GM21390 (cell line): ENCODE measurements at regions not wholly inside any gene's neighbourhood (a gene's known extent, or its start where the extent isn't known, plus 50 kb on each side); places are given as distances from the start of the nearest gene placed in this dataset.
A peak's percentile ranks its signal among the peaks of the same experiment; 100 is the strongest.
"Not testable (repeated sequence)": the region's sequence is repeated elsewhere in the genome, so short reads cannot be mapped to it uniquely, and the experiment has no call there.

Experiments used
- ATAC-seq: cut with Tn5 transposase; IDR thresholded peaks from one replicate; pipeline ENCODE4 v1.9.1; 2021; ENCODE audit not compliant: unreplicated experiment

DNA sequence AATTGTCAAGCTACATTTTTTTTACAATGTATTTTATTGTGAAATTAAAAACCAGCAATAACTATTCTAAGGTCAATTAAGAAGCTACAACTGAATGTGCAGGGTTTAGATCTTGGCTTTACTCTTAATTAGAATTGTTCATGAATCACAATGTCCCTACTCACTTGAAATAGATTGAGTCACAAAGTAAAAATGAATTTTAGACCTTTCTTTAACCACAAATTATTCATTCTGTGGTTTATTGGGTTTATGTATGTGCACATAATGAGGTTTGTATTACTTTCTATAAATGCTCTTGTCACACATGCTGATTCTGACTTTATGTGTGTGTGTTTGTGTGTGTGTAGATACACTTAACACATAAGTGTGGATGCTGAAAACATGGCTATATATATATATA lies 647.0 kb upstream of the AADAT start:
- no peak for ATAC-seq

- ATAC-seq, result no peak
Observed at GRCh38 chr4:170729897-170730296, 640.1 kb upstream of the AADAT start.

GRCh38 chr4:170729236-170729635 lies 639.5 kb upstream of the AADAT start:
- no peak for ATAC-seq

- ATAC-seq, result no peak
Observed at GRCh38 chr4:170724191-170724590, 634.4 kb upstream of the AADAT start.

GRCh38 chr4:170723171-170723570 lies 633.4 kb upstream of the AADAT start:
- ATAC-seq, result no peak

DNA sequence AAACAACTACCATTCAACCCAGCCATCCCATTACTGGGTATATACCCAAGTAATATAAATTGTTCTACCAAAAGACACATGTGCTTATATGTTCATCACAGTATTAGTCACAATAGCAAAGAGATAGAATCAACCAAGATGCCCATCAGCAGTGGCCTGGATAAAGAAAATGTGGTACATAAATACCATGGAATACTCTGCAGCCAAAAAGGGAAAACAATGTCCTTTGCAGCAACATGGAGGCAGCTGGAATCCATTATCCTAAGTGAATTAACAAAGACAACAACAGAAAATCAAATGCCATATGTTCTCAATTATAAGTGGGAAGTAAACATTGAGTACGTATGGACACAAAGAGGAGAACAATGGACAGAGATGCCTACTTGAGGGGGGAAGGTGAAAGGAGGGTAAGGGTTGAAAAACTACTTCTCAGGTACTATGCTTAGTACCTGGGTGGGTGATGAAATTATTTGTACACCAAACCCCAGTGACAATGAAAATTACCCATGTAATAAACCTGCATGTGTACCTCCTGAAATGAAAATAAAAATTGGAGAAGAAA lies 632.1 kb upstream of the AADAT start:
- no peak for ATAC-seq

GRCh38 chr4:170716868-170717267 lies 627.1 kb upstream of the AADAT start:
- ATAC-seq, result no peak

- no peak for ATAC-seq
Observed at GRCh38 chr4:170705907-170706306, 616.2 kb upstream of the AADAT start.

DNA sequence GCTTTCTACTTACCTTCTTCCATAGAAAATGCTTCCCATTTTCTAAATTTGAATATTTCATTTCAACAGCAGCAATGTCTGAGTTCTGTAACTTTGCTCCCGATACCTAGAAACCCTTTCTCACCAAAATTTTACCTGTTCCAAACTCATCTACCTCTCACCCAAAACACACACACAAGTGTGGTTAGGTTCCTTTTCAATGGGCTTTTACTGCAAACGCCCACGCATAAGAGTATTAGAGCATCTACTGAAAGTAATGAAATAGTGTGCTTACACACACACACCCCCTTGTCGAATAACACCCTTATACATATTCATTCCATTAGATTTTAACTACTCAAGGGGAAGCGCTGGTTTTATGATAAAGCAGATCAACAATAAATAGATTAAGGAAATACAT lies 610.3 kb upstream of the AADAT start:
- no peak for ATAC-seq

DNA sequence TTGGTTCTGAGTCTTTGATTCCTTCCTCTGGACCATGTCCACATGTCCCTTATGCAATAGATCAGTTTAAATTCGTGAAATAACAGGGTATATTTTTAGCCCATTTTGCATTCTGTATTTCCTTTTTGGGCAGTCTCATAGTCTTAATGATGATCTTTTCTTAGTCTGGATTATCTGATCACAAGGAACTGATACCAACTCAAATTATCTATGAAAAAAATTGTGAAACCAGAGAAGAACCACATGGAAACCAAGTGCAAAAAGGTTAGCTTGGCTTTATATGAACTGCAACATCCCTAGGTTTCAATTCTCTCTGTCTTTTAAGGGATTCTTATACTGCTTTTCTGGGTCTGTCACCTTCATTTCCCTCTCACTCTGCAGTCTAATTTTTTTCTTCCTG lies 608.6 kb upstream of the AADAT start:
- peak; percentile 77 for ATAC-seq

DNA sequence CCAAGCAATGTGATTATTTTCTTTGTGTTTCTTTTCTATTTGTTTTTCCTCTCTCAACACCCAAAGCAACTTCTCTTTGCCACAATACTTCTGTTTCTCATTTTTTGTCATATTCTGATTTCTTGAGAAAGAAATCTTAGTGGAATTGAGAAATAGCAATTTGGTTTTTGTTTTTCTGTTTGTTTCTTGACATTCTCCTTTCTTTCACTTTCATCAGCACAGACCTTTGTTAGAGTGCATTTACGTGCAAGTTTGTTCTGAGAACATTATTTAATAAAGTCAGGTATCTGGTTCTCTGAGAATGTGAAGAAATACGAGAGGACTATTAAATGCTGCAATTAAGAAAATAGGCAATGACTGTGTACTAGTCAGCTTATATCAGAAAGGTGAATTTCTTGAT lies 608.1 kb upstream of the AADAT start:
- peak; percentile 63 for ATAC-seq

DNA sequence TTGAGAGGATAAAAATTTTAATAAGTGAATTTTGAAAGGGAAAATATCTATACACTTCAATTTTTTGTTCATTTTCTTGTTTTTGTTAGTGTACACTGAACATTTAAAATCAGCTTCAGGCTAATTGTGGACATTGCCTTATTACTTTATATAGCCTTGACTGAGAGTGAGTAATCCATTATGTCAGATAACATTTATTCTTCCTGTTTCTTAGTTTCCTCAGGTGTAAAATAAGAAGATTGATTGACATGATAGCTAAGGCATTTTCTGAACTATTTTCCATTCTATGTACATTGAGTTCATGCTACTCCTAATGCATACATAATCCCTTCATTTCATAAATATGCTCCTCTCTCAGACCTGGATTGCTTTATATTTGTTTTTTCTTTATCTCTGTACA lies 607.3 kb upstream of the AADAT start:
- ATAC-seq, result no peak

- no peak for ATAC-seq
Observed at GRCh38 chr4:170691168-170691567, 601.4 kb upstream of the AADAT start.

DNA sequence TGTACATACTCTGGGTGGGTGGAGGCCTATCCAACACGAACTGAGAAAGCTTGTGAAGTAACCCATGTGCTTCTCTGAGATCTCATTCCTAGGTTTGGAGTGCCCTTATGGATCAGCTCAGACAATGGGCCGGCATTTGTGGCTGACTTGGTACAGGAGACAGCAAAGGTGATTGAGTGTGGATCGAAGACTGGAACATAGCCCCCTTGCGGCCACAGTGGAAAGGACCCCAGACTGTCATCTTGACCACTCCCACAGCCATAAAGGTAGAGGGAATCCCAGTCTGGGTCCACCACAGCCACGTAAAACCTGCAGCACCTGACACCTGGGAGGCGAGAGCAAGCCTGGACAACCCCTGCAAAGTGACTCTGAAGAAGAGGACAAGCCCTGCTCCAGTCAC lies 598.0 kb upstream of the AADAT start:
- no peak for ATAC-seq

DNA sequence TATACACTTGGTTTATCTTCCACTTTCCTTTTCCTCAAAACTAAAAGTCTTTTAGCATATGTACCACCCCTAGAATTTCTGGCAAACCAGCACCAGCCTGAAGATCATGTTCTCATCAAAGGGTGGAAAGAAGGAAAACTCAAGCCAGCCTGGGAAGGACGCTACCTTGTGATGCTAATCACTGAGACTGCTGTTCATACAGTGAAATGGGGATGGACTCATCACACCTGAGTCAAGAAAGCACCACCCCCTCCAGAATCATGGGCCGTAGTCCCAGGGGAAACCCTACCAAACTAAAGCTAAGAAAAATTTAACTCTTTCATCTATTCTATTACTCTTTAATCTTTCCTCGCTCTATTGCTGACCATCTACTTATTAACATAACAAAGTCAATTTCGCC lies 595.9 kb upstream of the AADAT start:
- not testable (repeated sequence) for ATAC-seq

DNA sequence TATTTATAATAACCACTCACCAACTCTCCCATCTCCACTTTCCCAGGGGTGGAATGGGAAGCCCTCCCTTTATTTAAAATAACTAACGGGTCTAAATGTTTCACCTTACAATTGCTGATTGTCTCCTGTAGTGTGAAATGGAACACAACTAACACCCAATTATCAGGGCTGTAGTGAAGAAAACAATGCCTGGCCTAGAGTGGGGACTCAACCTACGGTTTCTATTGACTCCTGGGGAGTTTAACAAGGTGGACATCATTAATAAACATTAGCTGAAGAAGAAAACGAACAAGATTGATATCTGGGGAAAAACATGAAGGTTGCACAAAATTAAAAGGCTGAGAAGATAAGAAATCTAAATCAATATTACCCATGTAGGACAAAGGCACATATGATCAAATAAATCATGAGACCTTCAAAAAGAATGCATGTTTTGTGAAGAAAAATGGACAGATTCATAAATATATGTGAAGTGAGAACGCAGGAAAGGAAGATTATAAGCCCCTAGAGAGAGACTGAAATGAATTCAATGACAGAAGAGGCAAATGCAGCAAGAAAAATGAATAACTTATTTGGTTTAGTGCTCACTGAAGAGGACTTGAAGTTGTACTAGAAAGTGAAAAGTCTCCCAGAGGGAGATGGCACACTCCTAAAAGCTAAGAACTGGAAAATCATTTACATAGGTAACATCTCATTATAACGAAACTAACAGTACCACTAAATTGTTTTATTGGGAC lies 593.0 kb upstream of the AADAT start:
- no peak for ATAC-seq

DNA sequence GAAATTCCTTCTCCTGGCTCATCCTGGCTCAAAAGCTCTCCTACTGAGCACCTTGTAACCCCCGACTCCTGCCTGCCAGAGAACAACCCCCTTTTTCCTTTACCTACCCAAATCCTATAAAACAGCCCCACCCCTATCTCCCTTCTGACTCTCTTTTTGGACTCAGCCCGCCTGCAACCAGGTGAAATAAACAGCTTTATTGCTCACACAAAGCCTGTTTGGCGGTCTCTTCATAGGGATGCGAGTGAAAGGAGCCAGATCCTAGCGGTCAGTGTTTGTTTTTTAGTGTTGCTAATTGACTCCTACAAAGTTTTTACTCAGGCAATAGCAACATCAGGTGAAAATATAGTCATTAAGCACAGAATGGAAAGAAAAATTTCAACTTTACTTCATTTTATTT lies 592.3 kb upstream of the AADAT start:
- ATAC-seq, result not testable (repeated sequence)

DNA sequence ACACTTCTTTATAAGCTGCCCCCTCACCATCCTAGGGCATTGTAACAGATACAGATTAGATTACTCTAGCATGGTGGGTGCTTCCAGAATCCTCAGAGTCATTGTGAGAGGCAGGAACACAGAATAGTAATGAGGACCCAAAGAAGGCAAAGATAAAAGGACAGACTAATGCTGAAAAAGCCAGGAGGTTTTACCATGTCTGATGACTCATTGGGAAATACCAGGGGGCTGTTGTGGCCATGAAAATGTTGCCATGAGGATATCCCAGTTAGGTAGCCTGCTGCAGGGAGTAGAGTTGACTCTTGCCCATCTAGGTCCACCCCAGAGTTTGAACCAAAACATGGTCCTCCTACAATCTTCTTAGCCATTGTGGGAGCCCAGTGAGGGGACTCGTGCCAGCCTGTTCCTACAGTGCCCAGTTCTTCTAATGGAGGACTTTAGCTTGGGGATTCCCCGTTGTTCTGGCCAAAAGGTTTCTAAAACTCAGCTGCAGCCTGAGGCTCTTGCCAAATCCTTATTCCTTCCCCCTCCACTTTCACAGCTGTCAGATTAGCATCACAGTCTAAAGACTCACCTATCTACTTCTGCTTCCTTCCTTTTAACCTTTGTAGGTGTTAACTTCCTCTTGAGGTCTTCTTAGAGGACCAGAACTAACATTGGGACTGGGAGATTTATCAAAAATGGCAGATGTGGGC lies 586.0 kb upstream of the AADAT start:
- peak; percentile 74 for ATAC-seq

GRCh38 chr4:170674176-170674575 lies 584.4 kb upstream of the AADAT start:
- ATAC-seq, result no peak

- no peak for ATAC-seq
Observed at GRCh38 chr4:170672381-170672965, 582.7 kb upstream of the AADAT start.

DNA sequence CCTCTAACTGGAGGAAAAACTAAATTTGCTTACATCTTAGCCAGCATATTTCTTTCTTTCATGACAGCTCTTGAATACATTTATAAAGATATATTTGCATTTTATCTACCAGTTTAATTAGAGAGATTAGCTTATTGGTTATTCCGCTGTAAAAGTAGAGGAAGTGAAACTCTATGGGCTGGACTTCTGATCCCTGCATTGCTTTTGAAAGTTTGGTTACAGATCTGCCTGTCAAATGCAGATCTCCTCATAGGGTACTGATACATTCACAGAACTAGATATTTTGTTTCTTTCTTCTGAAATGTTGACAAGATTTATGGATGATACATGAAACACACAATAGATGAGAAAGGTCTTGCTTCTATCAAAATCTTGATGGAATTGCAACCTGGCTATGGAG lies 581.4 kb upstream of the AADAT start:
- no peak for ATAC-seq

DNA sequence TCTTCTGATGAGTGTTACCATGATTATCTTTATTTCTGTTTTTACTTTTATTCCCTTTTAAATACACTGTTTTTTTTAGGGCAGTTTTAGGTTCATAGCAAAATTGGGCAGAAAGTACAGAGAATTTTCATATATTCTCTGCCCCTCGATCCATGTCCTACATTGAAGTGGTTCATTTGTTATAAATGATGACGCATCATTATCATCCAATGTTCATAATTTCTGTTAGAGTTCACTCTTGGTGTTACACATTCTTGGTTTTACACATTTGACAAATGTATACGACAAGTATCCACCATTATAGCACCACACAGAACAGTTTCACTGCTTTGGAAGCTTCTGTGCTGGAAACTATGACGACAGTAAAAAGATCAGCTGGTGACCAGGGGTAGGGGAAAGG lies 578.1 kb upstream of the AADAT start:
- no peak for ATAC-seq
